ENCODE measurements at regions not wholly inside any gene's neighbourhood (a gene's known extent, or its start where the extent isn't known, plus 50 kb on each side); places are given as distances from the start of the nearest gene placed in this dataset.

DNA sequence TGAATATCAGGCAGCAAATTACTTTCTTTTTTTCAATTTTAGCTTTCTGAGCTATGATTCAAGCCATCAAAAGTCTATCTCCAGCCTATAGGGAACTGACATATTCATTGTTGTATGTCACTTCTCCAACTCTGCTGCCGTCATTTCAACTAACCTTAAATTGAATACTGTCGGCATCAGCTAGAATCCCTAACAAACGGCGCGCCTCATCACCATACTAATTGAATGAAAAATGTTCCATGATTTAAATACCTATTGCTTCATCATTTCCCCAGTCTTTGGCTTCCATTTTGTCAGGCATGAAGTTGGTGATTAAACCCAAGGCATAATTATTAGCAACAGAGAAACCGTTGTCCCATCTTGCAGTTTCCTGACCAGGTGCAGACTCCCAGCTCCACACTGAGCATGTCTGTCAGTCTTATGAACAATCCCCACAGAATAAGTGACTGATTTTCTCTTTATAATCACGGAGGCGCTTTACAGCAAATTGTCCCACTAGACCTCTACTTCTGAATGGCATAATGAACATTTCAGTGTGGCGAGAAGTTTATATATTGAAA lies 83.5 kb upstream of the NPY start:
- dilution Hi-C loops (cut with MboI; ENCODE audit: extremely low pct_ligation_motif_present, low sequenced_read_pairs) = no loop called here
- POLR2A ChIA-PET = no interaction called here
- CTCF ChIA-PET = no interaction called here
- no peak overlapping the region for H3K9ac ChIP-seq (replicated peaks; ENCODE audit: extremely low read depth, insufficient read depth, low read length)
- intact Hi-C loops (cut with micrococcal nuclease) = no loop called here
- no peak overlapping the region for H2AFZ ChIP-seq (ENCODE audit: low read depth, low read length)
- FAIRE-seq (no peak), DNase-seq (ENCODE audit: low read depth, low spot score) (no peak)
- BruUV-seq (replicated peaks) = no TSS peak
- TF ChIP-seq, protein P1, sequence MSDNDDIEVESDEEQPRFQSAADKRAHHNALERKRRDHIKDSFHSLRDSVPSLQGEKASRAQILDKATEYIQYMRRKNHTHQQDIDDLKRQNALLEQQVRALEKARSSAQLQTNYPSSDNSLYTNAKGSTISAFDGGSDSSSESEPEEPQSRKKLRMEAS (IDR thresholded peaks at IDR 0.05; ENCODE audit: insufficient read depth, insufficient read length) = no peak
- no peak for TF ChIP-seq JUN (IDR thresholded peaks at IDR 0.05; ENCODE audit: borderline replicate concordance, insufficient read depth, insufficient read length, low read depth)
- no peak for TF ChIP-seq CTCF (IDR thresholded peaks at IDR 0.05; ENCODE audit: extremely low read depth in 1 of 2, insufficient read depth in 1 of 2, low read depth in 1 of 2, low read length in 2 of 2)
- TF ChIP-seq POLR2A (IDR thresholded peaks at IDR 0.05; ENCODE audit: low read depth, low read length) = no peak
- no peak for TF ChIP-seq MYC (IDR thresholded peaks at IDR 0.05; ENCODE audit: low read depth, low read length)
- no peak for TF ChIP-seq POLR2AphosphoS5 (IDR thresholded peaks at IDR 0.05; ENCODE audit: insufficient read depth, low read depth, low read length)
- no peak for TF ChIP-seq EZH2 (IDR thresholded peaks at IDR 0.05; ENCODE audit: borderline replicate concordance, low read depth, low read length, severe bottlenecking)
- no peak for TF ChIP-seq FOS (IDR thresholded peaks at IDR 0.05; ENCODE audit: borderline replicate concordance, insufficient read depth, low read length)
- no peak for TF ChIP-seq GATA2 (IDR thresholded peaks at IDR 0.05; ENCODE audit: insufficient read depth, insufficient read length, low read depth, low read length)
- no peaks in the 10 kb centered on the region for H3K4me1 ChIP-seq (ENCODE audit: control insufficient read depth, extremely low read depth, insufficient read depth, low read length)
- no peaks in the 10 kb centered on the region for H3K79me2 ChIP-seq (ENCODE audit: control insufficient read depth, insufficient read depth, low read length)
- H3K9me1 ChIP-seq (replicated peaks; ENCODE audit: control insufficient read depth, extremely low read depth, insufficient read depth, low read length) = no peaks in the 10 kb centered on the region
- no peaks in the 10 kb centered on the region for H3K36me3 ChIP-seq (ENCODE audit: control insufficient read depth in 2 of 2, extremely low read depth in 1 of 2, insufficient read depth in 2 of 2, low read length in 2 of 2)
- H4K20me1 ChIP-seq (replicated peaks; ENCODE audit: control insufficient read depth, extremely low read depth, insufficient read depth, low read length) = no peaks in the 10 kb centered on the region
- no peak overlapping the region for H3K4me3 ChIP-seq (replicated peaks in 1 of 3; ENCODE audit: insufficient read depth in 1 of 3, low read depth in 1 of 3, low read length in 3 of 3)
- no peak overlapping the region for H3K4me2 ChIP-seq (ENCODE audit: insufficient read depth, low read length)
- no peaks in the 10 kb centered on the region for H3K9me3 ChIP-seq (replicated peaks; ENCODE audit: control insufficient read depth, insufficient read depth, low read length)
- H3K27ac ChIP-seq (ENCODE audit: insufficient read depth, low read depth, low read length) = no peak overlapping the region
- no peaks in the 10 kb centered on the region for H3K27me3 ChIP-seq (ENCODE audit: control insufficient read depth in 2 of 2, insufficient read depth in 2 of 2, low read length in 2 of 2)

Measured in endothelial cell of umbilical vein (primary cell).